HG03565 (cell line): ENCODE measurements at regions not wholly inside any gene's neighbourhood (a gene's known extent, or its start where the extent isn't known, plus 50 kb on each side); places are given as distances from the start of the nearest gene placed in this dataset.
"Not testable (repeated sequence)": the region's sequence is repeated elsewhere in the genome, so short reads cannot be mapped to it uniquely, and the experiment has no call there.

ENCODE experiments used
- ATAC-seq: cut with Tn5 transposase; IDR thresholded peaks from one replicate; pipeline ENCODE4 v1.9.1; 2021; ENCODE audit warnings: mild to moderate bottlenecking, moderate library complexity; ENCODE audit not compliant: unreplicated experiment

GRCh38 chr4:97027728-97028410, 1115.4 kb downstream of the STPG2 start:
- no peak for ATAC-seq

- ATAC-seq: no peak
Observed at GRCh38 chr4:97028785-97029184, 1114.5 kb downstream of the STPG2 start.

GRCh38 chr4:97037411-97038145, 1105.7 kb downstream of the STPG2 start:
- not testable (repeated sequence) for ATAC-seq

GRCh38 chr4:97038146-97038516, 1105.1 kb downstream of the STPG2 start:
- no peak for ATAC-seq

GRCh38 chr4:97072666-97073065, 1070.6 kb downstream of the STPG2 start:
- ATAC-seq: no peak

GRCh38 chr4:97073194-97073593, 1070.1 kb downstream of the STPG2 start:
- ATAC-seq: no peak

GRCh38 chr4:97074531-97074930, 1068.7 kb downstream of the STPG2 start:
- ATAC-seq: no peak

- no peak for ATAC-seq
Observed at GRCh38 chr4:97081951-97082350, 1061.3 kb downstream of the STPG2 start.

GRCh38 chr4:97097036-97097435, 1046.2 kb downstream of the STPG2 start:
- ATAC-seq: not testable (repeated sequence)

GRCh38 chr4:97101171-97101570, 1042.1 kb downstream of the STPG2 start:
- ATAC-seq: not testable (repeated sequence)

GRCh38 chr4:97103252-97103651, 1040.0 kb downstream of the STPG2 start:
- ATAC-seq: no peak

- ATAC-seq: no peak
Observed at GRCh38 chr4:97104006-97104405, 1039.3 kb downstream of the STPG2 start.

- ATAC-seq: no peak
Observed at GRCh38 chr4:97104666-97105065, 1038.6 kb downstream of the STPG2 start.

GRCh38 chr4:97105347-97106099, 1037.8 kb downstream of the STPG2 start:
- no peak for ATAC-seq

GRCh38 chr4:97106161-97106560, 1037.1 kb downstream of the STPG2 start:
- ATAC-seq: no peak

- no peak for ATAC-seq
Observed at GRCh38 chr4:97110506-97110905, 1032.8 kb downstream of the STPG2 start.

- no peak for ATAC-seq
Observed at GRCh38 chr4:97116511-97116910, 1026.8 kb downstream of the STPG2 start.

GRCh38 chr4:97121493-97121892, 1021.8 kb downstream of the STPG2 start:
- no peak for ATAC-seq

GRCh38 chr4:97123573-97123972, 1019.7 kb downstream of the STPG2 start:
- no peak for ATAC-seq

GRCh38 chr4:97132435-97132834, 1010.8 kb downstream of the STPG2 start:
- ATAC-seq: no peak

- ATAC-seq: no peak
Observed at GRCh38 chr4:97134456-97134855, 1008.8 kb downstream of the STPG2 start.

GRCh38 chr4:97139791-97140190, 1003.5 kb downstream of the STPG2 start:
- ATAC-seq: no peak
